Activated CD4-positive, alpha-beta T cell treated with anti-CD3 and anti-CD28 coated beads, Interleukin-10, Interleukin-2, amounts not matched to agents 100 ng/mL and 50 ng/mL, durations not matched to agents 16 hours and 8 hours (primary cell): ENCODE measurements at regions not wholly inside any gene's neighbourhood (a gene's known extent, or its start where the extent isn't known, plus 50 kb on each side); places are given as distances from the start of the nearest gene placed in this dataset.

ENCODE experiments used
- DNase-seq: peaks from one replicate; pipeline ENCODE4 v3.0.0-alpha.2; 2020

GRCh38 chr17:54745862-54746261, 154.8 kb upstream of the TOM1L1 start:
- no peak for DNase-seq

GRCh38 chr17:54749157-54749556, 151.5 kb upstream of the TOM1L1 start:
- no peak for DNase-seq

GRCh38 chr17:54754560-54754959, 146.1 kb upstream of the TOM1L1 start:
- peak; percentile 9 for DNase-seq

GRCh38 chr17:54760836-54761235, 139.8 kb upstream of the TOM1L1 start:
- no peak for DNase-seq

GRCh38 chr17:54770836-54771235, 129.8 kb upstream of the TOM1L1 start:
- DNase-seq = no peak

GRCh38 chr17:54771409-54771915, 129.2 kb upstream of the TOM1L1 start:
- DNase-seq = no peak

GRCh38 chr17:54780238-54780637, 120.4 kb upstream of the TOM1L1 start:
- DNase-seq = no peak

GRCh38 chr17:54781389-54781788, 119.3 kb upstream of the TOM1L1 start:
- DNase-seq = no peak

- no peak for DNase-seq
These were observed 116.3 kb upstream of the TOM1L1 start for GRCh38 chr17:54784305-54784704.

- DNase-seq = no peak
These were observed 114.9 kb upstream of the TOM1L1 start for GRCh38 chr17:54785643-54786268.

GRCh38 chr17:54789101-54789880, 111.4 kb upstream of the TOM1L1 start:
- DNase-seq = no peak

- no peak for DNase-seq
These were observed 107.4 kb upstream of the TOM1L1 start for GRCh38 chr17:54793271-54793670.

GRCh38 chr17:54795046-54795445, 105.6 kb upstream of the TOM1L1 start:
- no peak for DNase-seq

GRCh38 chr17:54807331-54807730, 93.3 kb upstream of the TOM1L1 start:
- no peak for DNase-seq

GRCh38 chr17:54813896-54814295, 86.8 kb upstream of the TOM1L1 start:
- no peak for DNase-seq

- no peak for DNase-seq
These were observed 86.3 kb upstream of the TOM1L1 start for GRCh38 chr17:54814371-54814770.

GRCh38 chr17:54834086-54834485, 66.6 kb upstream of the TOM1L1 start:
- DNase-seq = no peak

GRCh38 chr17:54835015-54835414, 65.6 kb upstream of the TOM1L1 start:
- DNase-seq = no peak

- no peak for DNase-seq
These were observed 63.8 kb upstream of the TOM1L1 start for GRCh38 chr17:54836723-54837462.

- DNase-seq = no peak
These were observed 61.8 kb upstream of the TOM1L1 start for GRCh38 chr17:54838651-54839421.

- DNase-seq = no peak
These were observed 61.2 kb upstream of the TOM1L1 start for GRCh38 chr17:54839447-54839846.

GRCh38 chr17:54840885-54841591, 59.6 kb upstream of the TOM1L1 start:
- no peak for DNase-seq
